ENCODE measurements at regions not wholly inside any gene's neighbourhood (a gene's known extent, or its start where the extent isn't known, plus 50 kb on each side); places are given as distances from the start of the nearest gene placed in this dataset.

DNA sequence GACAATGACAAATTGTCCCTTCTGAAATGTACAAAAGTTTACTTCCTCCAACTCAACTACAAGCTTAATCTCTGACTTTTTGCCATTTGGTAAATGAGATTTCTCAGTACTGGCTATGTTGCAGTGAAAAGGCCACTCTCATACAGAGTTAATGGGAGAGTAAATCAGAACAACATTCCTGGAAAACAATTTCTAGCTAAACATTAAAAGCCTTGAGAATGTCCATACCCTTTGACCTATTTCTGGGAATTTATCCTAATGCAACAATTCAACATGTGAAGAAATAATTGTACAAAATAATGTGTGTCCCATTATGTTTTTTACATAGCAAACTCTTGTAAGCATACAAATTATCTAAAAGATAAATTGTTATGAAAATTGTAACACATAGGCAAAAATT lies 56.3 kb upstream of the SPEF2 start:
- H3K4me3 ChIP-seq (ENCODE audit: low read length): no peak overlapping the region
- ChIA-PET POLR2A (no interaction called here), CTCF (no interaction called here)
- Mint-ChIP-seq H3K9me3 (peaks cover 43 to 55% (median 50%) of the 10 kb centered on the region in 5 donors), H3K4me3 (no peak overlapping the region), H3K4me1 (no peaks in the 10 kb centered on the region), H3K27me3 (peaks cover 14 to 17% of the 10 kb centered on the region in 2 donors), H3K27ac (no peak overlapping the region), H3K36me3 (peaks cover 1 to 23% (median 3%) of the 10 kb centered on the region in 3 donors)
- no peak for DNase-seq
- no peaks in the 10 kb centered on the region for H3K4me1 ChIP-seq (ENCODE audit: insufficient read depth, low read length)
- H3K27me3 ChIP-seq (ENCODE audit: insufficient read depth, low read length, poor library complexity, severe bottlenecking): no peaks in the 10 kb centered on the region
- H3K9me3 ChIP-seq (ENCODE audit: low read length): no peaks in the 10 kb centered on the region
- H3K27ac ChIP-seq (ENCODE audit: low read depth, low read length): no peak overlapping the region
- no peaks in the 10 kb centered on the region for H3K36me3 ChIP-seq (ENCODE audit: insufficient read depth, low read length)

- no peaks in the 10 kb centered on the region for H3K9me3 ChIP-seq (ENCODE audit: low read length)
- ChIA-PET POLR2A (no interaction called here), CTCF (no interaction called here)
- H3K27ac ChIP-seq (ENCODE audit: low read depth, low read length): no peak overlapping the region
- Mint-ChIP-seq H3K4me1 (no peaks in the 10 kb centered on the region), H3K27ac (no peak overlapping the region), H3K4me3 (no peak overlapping the region), H3K9me3 (peaks cover 30 to 48% (median 45%) of the 10 kb centered on the region in 5 donors), H3K27me3 (peaks cover 8 to 17% of the 10 kb centered on the region in 2 donors), H3K36me3 (peaks cover 1 to 11% (median 3%) of the 10 kb centered on the region in 3 donors)
- no peaks in the 10 kb centered on the region for H3K36me3 ChIP-seq (ENCODE audit: insufficient read depth, low read length)
- DNase-seq: no peak
- no peaks in the 10 kb centered on the region for H3K4me1 ChIP-seq (ENCODE audit: insufficient read depth, low read length)
- H3K4me3 ChIP-seq (ENCODE audit: low read length): no peak overlapping the region
- H3K27me3 ChIP-seq (ENCODE audit: insufficient read depth, low read length, poor library complexity, severe bottlenecking): no peaks in the 10 kb centered on the region
These were observed 59.9 kb upstream of the SPEF2 start for GRCh38 chr5:35557748-35558147.

GRCh38 chr5:35557199-35557598 lies 60.5 kb upstream of the SPEF2 start:
- peaks cover 1 to 11% (median 3%) of the 10 kb centered on the region in 3 donors for H3K36me3 Mint-ChIP-seq
- no peaks in the 10 kb centered on the region for H3K27me3 ChIP-seq (ENCODE audit: insufficient read depth, low read length, poor library complexity, severe bottlenecking)
- no peaks in the 10 kb centered on the region for H3K4me1 Mint-ChIP-seq

GRCh38 chr5:35554016-35554415 lies 63.6 kb upstream of the SPEF2 start:
- ChIA-PET CTCF (no interaction called here), POLR2A (no interaction called here)
- no peak for DNase-seq
- Mint-ChIP-seq H3K4me1 (no peaks in the 10 kb centered on the region), H3K27me3 (peaks cover 5 to 8% of the 10 kb centered on the region in 2 donors), H3K27ac (no peak overlapping the region), H3K9me3 (peaks cover 22 to 33% (median 31%) of the 10 kb centered on the region in 5 donors), H3K36me3 (peaks cover 1 to 7% (median 3%) of the 10 kb centered on the region in 3 donors), H3K4me3 (no peak overlapping the region)
- Histone ChIP-seq H3K27ac (ENCODE audit: low read depth, low read length) (no peak overlapping the region), H3K27me3 (ENCODE audit: insufficient read depth, low read length, poor library complexity, severe bottlenecking) (no peaks in the 10 kb centered on the region), H3K4me3 (ENCODE audit: low read length) (no peak overlapping the region), H3K36me3 (ENCODE audit: insufficient read depth, low read length) (no peaks in the 10 kb centered on the region), H3K9me3 (ENCODE audit: low read length) (no peaks in the 10 kb centered on the region), H3K4me1 (ENCODE audit: insufficient read depth, low read length) (no peaks in the 10 kb centered on the region)

More at GRCh38 chr5:35557199-35557598, 60.5 kb upstream of the SPEF2 start:
- Mint-ChIP-seq H3K27me3 (peaks cover 8 to 20% of the 10 kb centered on the region in 2 donors), H3K9me3 (peaks cover 30 to 44% (median 41%) of the 10 kb centered on the region in 5 donors), H3K4me3 (no peak overlapping the region), H3K27ac (no peak overlapping the region)
- no peak overlapping the region for H3K4me3 ChIP-seq (ENCODE audit: low read length)
- CTCF ChIA-PET: no interaction called here
- DNase-seq: no peak
- no peaks in the 10 kb centered on the region for H3K9me3 ChIP-seq (ENCODE audit: low read length)
- no peaks in the 10 kb centered on the region for H3K4me1 ChIP-seq (ENCODE audit: insufficient read depth, low read length)
- no peak overlapping the region for H3K27ac ChIP-seq (ENCODE audit: low read depth, low read length)
- POLR2A ChIA-PET: no interaction called here
- no peaks in the 10 kb centered on the region for H3K36me3 ChIP-seq (ENCODE audit: insufficient read depth, low read length)

- Histone ChIP-seq H3K4me3 (ENCODE audit: low read length) (no peak overlapping the region), H3K9me3 (ENCODE audit: low read length) (no peaks in the 10 kb centered on the region), H3K36me3 (ENCODE audit: insufficient read depth, low read length) (no peaks in the 10 kb centered on the region), H3K27ac (ENCODE audit: low read depth, low read length) (no peak overlapping the region), H3K27me3 (ENCODE audit: insufficient read depth, low read length, poor library complexity, severe bottlenecking) (no peaks in the 10 kb centered on the region), H3K4me1 (ENCODE audit: insufficient read depth, low read length) (no peaks in the 10 kb centered on the region)
- Mint-ChIP-seq H3K4me3 (peak overlapping the region in 3 of 7 donors; percentile 0 to 40 (median 12)), H3K27ac (no peak overlapping the region), H3K27me3 (peaks cover 9 to 19% of the 10 kb centered on the region in 2 donors), H3K36me3 (no peaks in the 10 kb centered on the region), H3K9me3 (peaks cover 0 to 2% (median 2%) of the 10 kb centered on the region in 5 donors), H3K4me1 (peaks cover 5 to 8% (median 5%) of the 10 kb centered on the region in 3 donors)
- ChIA-PET CTCF (no interaction called here), POLR2A (no interaction called here)
- DNase-seq: no peak
These were observed 72.5 kb upstream of the SPEF2 start for GRCh38 chr5:35545190-35545589.

DNA sequence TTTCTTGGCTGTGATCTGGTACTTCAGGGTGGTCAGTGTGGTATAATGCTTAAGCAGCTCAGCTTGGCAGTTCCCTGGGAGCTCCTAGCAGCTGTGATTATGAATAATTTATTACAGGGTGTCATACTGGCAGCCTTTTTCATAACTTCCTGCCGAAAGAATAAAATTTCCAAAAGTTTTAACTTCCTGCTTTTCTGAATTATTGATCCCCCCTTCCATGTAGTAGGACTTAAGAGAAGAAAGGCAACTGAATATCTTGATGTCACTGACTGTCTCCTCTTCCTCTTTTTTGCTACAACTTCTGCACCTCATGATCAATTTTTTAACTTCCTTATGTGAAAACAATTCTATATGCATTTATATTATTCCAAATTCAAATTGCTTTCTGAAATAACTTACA lies 74.3 kb upstream of the SPEF2 start:
- ChIA-PET CTCF (no interaction called here), POLR2A (no interaction called here)
- Histone ChIP-seq H3K27ac (ENCODE audit: low read depth, low read length) (no peak overlapping the region), H3K36me3 (ENCODE audit: insufficient read depth, low read length) (no peaks in the 10 kb centered on the region), H3K4me1 (ENCODE audit: insufficient read depth, low read length) (no peaks in the 10 kb centered on the region), H3K27me3 (ENCODE audit: insufficient read depth, low read length, poor library complexity, severe bottlenecking) (no peaks in the 10 kb centered on the region), H3K4me3 (ENCODE audit: low read length) (no peak overlapping the region), H3K9me3 (ENCODE audit: low read length) (no peaks in the 10 kb centered on the region)
- peaks cover 0 to 2% (median 2%) of the 10 kb centered on the region in 5 donors for H3K9me3 Mint-ChIP-seq
- no peaks in the 10 kb centered on the region for H3K36me3 Mint-ChIP-seq
- no peak for DNase-seq
- peaks cover 5 to 8% (median 5%) of the 10 kb centered on the region in 3 donors for H3K4me1 Mint-ChIP-seq
- H3K4me3 Mint-ChIP-seq: no peak overlapping the region
- no peak overlapping the region for H3K27ac Mint-ChIP-seq
- H3K27me3 Mint-ChIP-seq: peaks cover 9 to 25% of the 10 kb centered on the region in 2 donors

DNA sequence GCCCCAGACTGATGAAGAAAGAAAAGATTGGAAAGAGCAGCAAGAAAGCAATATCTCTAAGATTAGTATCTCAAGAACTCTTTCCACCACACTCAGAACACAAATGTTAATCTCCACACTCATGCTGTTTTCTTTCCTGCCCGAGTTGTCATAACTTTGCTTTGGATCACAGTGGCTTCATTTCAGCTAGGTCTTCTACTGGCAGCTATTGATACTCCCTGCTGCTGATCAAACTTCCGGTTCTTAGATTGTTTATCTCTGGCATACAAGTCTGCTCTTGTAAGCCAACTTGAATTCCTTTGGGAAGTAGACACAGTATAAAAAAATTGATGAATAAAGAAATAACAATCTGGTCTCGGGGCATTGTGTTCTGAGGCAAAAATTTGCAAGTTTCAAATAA lies 77.7 kb upstream of the SPEF2 start:
- Histone ChIP-seq H3K4me3 (ENCODE audit: low read length) (no peak overlapping the region), H3K9me3 (ENCODE audit: low read length) (no peaks in the 10 kb centered on the region), H3K27me3 (ENCODE audit: insufficient read depth, low read length, poor library complexity, severe bottlenecking) (no peaks in the 10 kb centered on the region), H3K36me3 (ENCODE audit: insufficient read depth, low read length) (no peaks in the 10 kb centered on the region), H3K27ac (ENCODE audit: low read depth, low read length) (no peak overlapping the region), H3K4me1 (ENCODE audit: insufficient read depth, low read length) (no peaks in the 10 kb centered on the region)
- Mint-ChIP-seq H3K4me1 (no peaks in the 10 kb centered on the region), H3K4me3 (no peak overlapping the region), H3K27ac (no peak overlapping the region), H3K36me3 (no peaks in the 10 kb centered on the region), H3K27me3 (peaks cover 5 to 15% of the 10 kb centered on the region in 2 donors), H3K9me3 (peaks cover 0 to 4% (median 2%) of the 10 kb centered on the region in 5 donors)
- no peak for DNase-seq
- ChIA-PET POLR2A (no interaction called here), CTCF (no interaction called here)

GRCh38 chr5:35538198-35538931 lies 79.3 kb upstream of the SPEF2 start:
- Histone ChIP-seq H3K27ac (ENCODE audit: low read depth, low read length) (no peak overlapping the region), H3K27me3 (ENCODE audit: insufficient read depth, low read length, poor library complexity, severe bottlenecking) (no peaks in the 10 kb centered on the region), H3K4me3 (ENCODE audit: low read length) (no peak overlapping the region), H3K36me3 (ENCODE audit: insufficient read depth, low read length) (no peaks in the 10 kb centered on the region), H3K9me3 (ENCODE audit: low read length) (no peaks in the 10 kb centered on the region), H3K4me1 (ENCODE audit: insufficient read depth, low read length) (no peaks in the 10 kb centered on the region)
- H3K4me3 Mint-ChIP-seq: no peak overlapping the region
- H3K27me3 Mint-ChIP-seq: peaks cover 5 to 13% of the 10 kb centered on the region in 2 donors
- DNase-seq: no peak
- peak overlapping the region in 1 of 8 donors; percentile 45 for H3K27ac Mint-ChIP-seq
- H3K36me3 Mint-ChIP-seq: no peaks in the 10 kb centered on the region
- POLR2A ChIA-PET: no interaction called here
- CTCF ChIA-PET: no interaction called here
- no peaks in the 10 kb centered on the region for H3K4me1 Mint-ChIP-seq
- H3K9me3 Mint-ChIP-seq: peaks cover 0 to 4% (median 2%) of the 10 kb centered on the region in 5 donors

Measured in CD8-positive, alpha-beta memory T cell (primary cell).